ENCODE measurements at regions not wholly inside any gene's neighbourhood (a gene's known extent, or its start where the extent isn't known, plus 50 kb on each side); places are given as distances from the start of the nearest gene placed in this dataset.

DNA sequence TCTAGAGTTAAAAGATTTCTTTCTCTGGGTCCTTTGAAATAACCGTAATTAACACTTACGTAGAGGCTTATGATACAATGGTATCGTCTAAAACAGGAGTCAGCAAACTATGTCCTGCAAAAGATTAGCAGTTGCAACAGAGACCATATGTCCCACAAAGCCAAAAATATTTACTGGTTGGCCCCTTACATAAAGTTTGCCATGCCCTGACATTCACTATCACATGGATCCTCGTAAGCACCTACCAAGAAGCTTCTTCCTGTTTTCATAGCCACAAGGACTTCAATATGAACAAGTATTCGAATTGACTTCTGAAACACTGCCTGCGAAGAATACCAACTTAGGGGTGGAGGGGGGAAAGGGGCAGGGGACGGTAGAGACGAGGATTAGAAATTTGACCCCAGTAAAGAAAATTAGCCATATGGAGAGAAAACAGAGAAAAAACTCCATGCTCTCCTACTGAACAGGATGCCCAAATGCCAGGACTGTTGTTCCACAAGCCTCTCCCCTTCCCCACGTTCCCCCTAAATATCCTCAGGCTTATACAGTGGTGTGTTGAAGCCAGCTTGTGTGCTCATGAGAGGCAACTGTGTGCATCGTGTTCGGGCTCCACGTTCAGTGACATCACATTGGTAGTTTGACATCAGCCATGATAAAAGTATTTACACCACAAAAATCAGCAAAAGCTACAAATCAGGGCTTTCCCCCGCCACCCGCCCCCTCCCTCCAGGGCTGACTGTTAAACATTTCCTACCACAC is 144.1 kb upstream of the HES1 start:
- TF ChIP-seq CTCF (IDR thresholded peaks at IDR 0.05) (no peak), POLR2A (IDR thresholded peaks at IDR 0.05) (no peak), POLR2AphosphoS5 (IDR thresholded peaks at IDR 0.05; ENCODE audit: insufficient read depth in 1 of 2, low read depth in 1 of 2) (no peak)
- Histone ChIP-seq H3K36me3 (no peaks in the 10 kb centered on the region), H3K4me1 (peaks cover 9% of the 10 kb centered on the region), H3K4me3 (no peak overlapping the region), H3K9me3 (no peaks in the 10 kb centered on the region), H3K27me3 (no peaks in the 10 kb centered on the region), H3K27ac (no peak overlapping the region)
- intact Hi-C loops (cut with DNase I) = no loop called here
- DNase-seq (ENCODE audit: extremely low spot score in 2 of 2) = peak in 1 of 2 donors; percentile 52

DNA sequence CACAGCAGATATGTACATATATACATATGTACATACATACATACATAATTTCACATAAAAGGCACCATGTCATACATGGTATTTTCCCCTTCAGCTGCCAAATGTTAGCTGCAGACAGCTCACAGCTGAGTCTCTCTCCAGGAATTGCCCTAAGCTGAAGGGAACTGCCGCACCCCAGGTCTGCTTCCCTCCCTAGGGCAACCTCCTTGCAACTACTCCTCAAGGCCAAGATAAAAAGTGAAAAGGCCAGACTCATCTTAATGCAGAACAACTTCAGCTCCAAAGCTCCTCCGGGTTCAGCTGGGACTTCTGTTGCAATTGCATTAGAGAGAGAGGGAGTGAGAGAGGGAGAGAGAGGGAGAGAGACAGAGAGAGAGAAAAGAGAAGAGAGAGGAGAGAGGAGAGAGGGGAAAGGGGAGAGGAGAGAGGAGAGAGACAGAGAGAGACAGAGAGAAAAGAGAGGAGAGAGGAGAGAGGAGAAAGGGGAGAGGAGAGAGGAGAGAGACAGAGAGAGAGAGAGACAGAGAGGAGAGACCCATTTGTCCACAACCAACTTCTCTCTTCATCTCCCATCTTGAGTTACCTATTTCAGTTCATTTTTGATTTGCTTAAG is 143.4 kb upstream of the HES1 start:
- peak in 1 of 2 donors; percentile 27 for DNase-seq (ENCODE audit: extremely low spot score in 2 of 2)
- no peak for TF ChIP-seq POLR2A (IDR thresholded peaks at IDR 0.05)
- no peak for TF ChIP-seq CTCF (IDR thresholded peaks at IDR 0.05)
- Histone ChIP-seq H3K9me3 (no peaks in the 10 kb centered on the region), H3K4me3 (no peak overlapping the region), H3K4me1 (peaks cover 15% of the 10 kb centered on the region), H3K27me3 (no peaks in the 10 kb centered on the region), H3K27ac (no peak overlapping the region), H3K36me3 (no peaks in the 10 kb centered on the region)
- intact Hi-C loops (cut with DNase I) = no loop called here

DNA sequence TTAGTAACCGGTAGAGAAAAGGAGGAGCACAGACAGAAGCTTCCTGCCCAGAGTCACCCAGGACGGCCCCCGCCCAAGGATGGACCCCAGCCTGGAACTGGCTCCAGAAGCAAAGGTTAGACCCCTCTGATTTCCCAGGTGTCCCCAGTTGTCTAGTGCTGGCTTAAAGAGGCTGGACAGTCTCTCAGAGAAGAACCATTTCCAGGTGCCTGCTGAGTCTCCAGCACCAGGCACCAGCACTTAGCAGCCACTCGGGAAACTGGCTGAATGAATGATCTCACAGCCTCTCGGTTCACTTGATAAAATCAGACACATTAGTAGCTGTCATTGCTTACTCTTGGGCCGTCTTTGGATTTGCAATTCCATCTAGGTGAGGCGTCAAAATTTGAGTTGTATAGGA is 139.7 kb upstream of the HES1 start:
- Histone ChIP-seq H3K9me3 (no peaks in the 10 kb centered on the region), H3K4me1 (peaks cover 23% of the 10 kb centered on the region), H3K4me3 (no peak overlapping the region), H3K36me3 (no peaks in the 10 kb centered on the region), H3K27ac (no peak overlapping the region), H3K27me3 (no peaks in the 10 kb centered on the region)
- no peak for TF ChIP-seq POLR2AphosphoS5 (IDR thresholded peaks at IDR 0.05; ENCODE audit: insufficient read depth in 1 of 2, low read depth in 1 of 2)
- TF ChIP-seq POLR2A (IDR thresholded peaks at IDR 0.05) = no peak
- TF ChIP-seq CTCF (IDR thresholded peaks at IDR 0.05) = no peak
- intact Hi-C loops (cut with DNase I) = no loop called here
- peak in 1 of 2 donors; percentile 85 for DNase-seq (ENCODE audit: extremely low spot score in 2 of 2)

DNA sequence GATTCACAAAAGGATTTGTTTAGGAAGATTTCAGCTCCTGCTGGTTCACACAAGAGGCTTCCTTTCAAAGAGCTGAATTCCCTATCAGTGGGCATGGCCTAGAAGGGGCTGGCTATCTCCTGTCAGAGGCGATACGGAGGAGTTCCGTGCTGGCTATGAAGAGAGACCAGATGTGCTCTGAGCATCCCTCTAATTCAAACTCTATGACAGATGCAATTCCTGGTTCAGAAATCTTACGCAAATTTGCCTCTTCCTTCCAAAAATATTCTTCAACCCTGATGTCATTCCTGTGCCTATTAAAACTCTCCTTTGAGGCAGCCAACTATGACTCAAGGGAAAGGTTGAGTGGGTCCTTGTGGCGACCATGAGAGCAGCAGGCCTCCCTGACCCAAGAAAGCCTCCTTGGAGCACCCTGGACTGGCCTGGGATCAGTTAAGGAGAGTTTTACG is 139.3 kb upstream of the HES1 start:
- H3K36me3 ChIP-seq = no peaks in the 10 kb centered on the region
- intact Hi-C loops (cut with DNase I) = no loop called here
- H3K27me3 ChIP-seq = no peaks in the 10 kb centered on the region
- no peaks in the 10 kb centered on the region for H3K9me3 ChIP-seq
- no peak overlapping the region for H3K27ac ChIP-seq
- H3K4me1 ChIP-seq = peaks cover 23% of the 10 kb centered on the region
- DNase-seq (ENCODE audit: extremely low spot score in 2 of 2) = peak in 1 of 2 donors; percentile 88
- TF ChIP-seq CTCF (IDR thresholded peaks at IDR 0.05) = peak in 1 of 3 experiments; percentile 22
- TF ChIP-seq POLR2AphosphoS5 (IDR thresholded peaks at IDR 0.05; ENCODE audit: insufficient read depth in 1 of 2, low read depth in 1 of 2) = no peak
- H3K4me3 ChIP-seq = no peak overlapping the region
